ENCODE measurements at regions not wholly inside any gene's neighbourhood (a gene's known extent, or its start where the extent isn't known, plus 50 kb on each side); places are given as distances from the start of the nearest gene placed in this dataset.
A peak's percentile ranks its signal among the peaks of the same experiment; 100 is the strongest.

DNA sequence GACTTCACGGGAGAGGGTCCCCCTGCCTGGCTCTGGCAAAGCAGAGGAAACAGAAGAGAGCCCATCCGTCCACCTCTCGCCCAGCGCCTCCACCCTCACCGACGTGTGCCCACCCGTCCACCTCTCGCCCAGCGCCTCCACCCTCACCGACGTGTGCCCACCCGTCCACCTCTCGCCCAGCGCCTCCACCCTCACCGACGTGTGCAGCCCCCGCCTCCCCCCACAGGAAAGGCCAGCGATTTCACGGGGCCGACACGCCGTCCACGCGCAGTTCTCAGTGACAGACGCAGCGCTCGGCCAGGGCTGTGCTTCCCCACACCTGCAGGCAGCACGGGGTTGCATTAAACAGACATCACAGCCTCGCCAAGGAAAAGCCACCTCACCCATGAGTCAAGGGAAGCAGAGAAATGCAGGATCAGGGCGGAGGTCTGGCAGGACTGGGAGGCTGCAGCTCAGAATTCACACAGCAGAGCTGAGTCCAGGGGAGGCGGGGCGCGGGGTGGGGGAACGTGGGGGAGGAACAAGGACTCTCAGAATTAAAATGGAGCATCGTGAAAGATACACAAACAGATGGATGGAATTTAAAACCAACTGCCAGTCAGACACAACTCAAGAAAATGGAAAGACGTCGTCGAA is 377.7 kb downstream of the BRD1 start:
- no peak for DNase-seq

DNA sequence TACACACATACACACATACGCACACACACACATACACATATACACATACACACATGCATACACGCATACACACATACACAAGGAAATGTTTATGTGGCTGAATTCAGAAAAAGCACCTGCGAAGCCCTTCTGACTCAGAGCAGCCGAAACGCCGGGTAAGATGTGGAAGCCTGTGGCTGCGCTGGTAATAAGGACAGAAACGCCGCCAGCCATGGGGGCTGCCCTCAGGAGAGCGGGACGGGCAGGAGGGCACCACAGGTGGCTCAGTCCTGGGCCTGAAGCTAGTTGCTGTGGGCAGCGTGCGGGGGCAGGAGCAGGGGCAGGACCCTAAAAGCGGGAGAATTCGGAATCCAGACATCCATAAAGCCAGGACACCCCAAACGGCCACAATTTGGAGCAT is 378.3 kb downstream of the BRD1 start:
- no peak for DNase-seq

DNA sequence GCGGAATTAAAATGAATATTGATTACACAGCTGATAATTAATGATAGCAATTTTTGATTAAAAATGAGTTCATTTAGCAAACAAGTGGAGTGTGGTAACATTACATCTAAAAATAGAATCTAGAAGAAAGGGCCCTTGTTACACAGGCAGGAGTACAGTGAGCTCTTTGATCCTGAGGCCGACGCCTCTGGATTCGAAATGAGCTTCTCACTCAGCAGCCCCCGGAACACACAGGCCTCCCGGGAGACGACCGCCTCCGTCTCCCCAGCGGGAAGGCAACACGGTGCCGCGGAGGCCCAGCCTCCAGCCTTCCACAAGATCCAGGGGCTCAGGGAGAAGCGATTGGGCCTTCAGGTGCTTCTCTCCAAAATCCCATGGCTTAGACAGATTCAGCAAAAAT is 379.1 kb downstream of the BRD1 start:
- no peak for DNase-seq

- DNase-seq = no peak
Observed at GRCh38 chr22:49447837-49448236, 379.8 kb downstream of the BRD1 start.

- no peak for DNase-seq
Observed at GRCh38 chr22:49446759-49447710, 380.6 kb downstream of the BRD1 start.

DNA sequence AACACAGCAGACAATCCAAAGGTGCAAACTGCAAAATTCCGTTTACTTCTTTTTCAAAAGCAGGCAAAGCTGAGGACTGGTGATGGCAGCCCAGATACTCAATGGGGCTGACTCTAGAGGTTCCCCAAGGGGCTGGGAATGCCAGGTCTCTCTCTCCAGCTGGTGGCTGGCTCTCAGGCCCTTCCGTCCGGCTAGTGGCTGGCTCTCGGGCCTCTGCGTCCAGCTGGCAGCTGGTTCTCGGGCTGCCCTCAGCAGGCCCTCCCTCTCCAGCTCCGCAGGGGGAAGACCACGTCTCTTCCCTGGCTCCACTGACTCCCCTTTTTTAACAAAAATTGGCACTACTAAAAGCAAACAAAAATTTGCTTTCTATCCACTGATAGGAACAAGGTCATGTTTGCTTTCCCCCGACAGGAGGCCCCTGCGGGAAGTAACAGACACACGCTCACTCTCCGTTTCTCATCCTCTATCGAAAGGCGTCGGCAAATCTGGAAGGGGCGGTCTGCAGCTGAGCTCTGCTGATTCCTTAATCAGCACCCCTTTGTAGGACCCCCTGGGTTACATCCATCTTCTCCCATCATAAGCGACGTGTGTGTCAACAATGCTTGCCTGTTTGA is 381.4 kb downstream of the BRD1 start:
- DNase-seq = no peak

DNA sequence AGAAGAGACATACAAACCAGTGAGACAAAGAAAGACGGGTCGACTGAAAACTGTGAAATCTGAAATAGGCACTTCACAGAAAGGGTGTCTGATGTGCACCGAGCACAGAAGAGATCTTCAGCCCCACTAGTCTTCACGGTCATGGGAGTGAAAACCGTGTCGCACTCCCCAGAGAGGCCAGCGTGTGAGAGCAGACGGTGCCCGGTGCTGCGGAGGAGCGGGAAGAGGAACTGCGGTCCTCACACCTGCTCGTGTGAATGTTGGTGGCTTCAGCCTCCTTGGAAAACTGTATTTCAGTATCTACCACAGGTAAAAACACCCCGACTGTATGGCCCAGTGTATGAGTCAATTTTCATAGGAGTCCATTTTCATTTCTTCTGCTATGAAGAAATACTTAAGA is 382.9 kb downstream of the BRD1 start:
- DNase-seq = no peak

DNA sequence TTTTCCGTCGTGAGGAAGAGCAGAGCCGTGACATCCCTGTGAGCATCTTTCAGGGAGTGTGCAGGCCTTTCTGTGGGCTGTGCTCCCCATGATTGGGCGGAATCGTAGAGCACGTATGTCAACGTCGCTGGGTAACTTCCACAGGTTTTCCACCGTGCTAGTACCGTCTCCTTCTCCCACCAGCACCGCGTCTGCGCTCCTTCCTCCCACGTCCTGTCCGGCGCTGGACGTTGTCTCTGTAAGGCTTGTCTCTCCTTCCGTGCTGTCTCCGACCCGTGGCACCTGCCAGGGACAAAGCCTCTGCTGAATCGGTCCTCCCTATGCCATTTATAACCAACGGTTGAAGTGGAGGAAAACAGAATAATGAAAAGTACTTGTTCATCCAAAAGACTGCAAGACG is 386.7 kb downstream of the BRD1 start:
- no peak for DNase-seq

DNA sequence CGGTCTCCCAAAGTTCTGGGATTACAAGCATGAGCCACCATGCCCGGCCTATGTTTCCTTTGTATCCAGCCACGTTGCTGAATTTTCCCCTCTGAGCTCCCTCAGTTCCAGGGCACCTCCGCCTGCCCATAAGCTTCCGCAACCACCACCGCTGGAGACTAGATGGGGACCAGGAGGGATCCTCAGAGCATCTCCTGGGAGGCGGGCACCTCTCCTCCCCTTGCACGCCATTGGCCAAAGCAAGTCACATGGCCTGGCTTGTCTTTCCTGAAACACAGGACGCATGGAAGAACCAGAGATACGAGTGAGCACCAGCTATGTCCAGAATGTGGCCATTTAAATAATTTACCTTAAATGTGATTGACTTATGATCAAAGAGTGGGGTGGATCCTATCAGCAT is 388.3 kb downstream of the BRD1 start:
- DNase-seq = no peak

- DNase-seq = no peak
Observed at GRCh38 chr22:49437956-49438355, 389.7 kb downstream of the BRD1 start.

DNA sequence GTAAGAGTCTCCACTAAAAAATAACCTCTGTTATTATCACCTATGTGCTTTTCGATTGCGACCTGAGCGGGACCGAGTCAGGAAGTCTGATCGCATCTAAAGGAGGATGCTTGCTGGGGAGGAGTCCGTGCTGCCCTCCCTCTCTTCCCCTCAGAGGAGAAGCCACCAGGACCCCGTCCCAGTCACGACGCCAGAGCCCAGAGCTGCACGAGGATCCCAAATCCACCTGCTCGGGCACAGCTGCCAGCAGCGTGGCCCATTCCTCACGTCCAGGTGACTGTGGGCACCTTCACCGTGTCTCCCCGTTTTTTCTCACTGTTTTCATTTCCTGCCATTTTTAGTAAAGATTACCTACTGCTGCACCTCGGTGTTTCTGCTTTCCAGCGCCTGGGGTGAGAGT is 390.3 kb downstream of the BRD1 start:
- DNase-seq = no peak

DNA sequence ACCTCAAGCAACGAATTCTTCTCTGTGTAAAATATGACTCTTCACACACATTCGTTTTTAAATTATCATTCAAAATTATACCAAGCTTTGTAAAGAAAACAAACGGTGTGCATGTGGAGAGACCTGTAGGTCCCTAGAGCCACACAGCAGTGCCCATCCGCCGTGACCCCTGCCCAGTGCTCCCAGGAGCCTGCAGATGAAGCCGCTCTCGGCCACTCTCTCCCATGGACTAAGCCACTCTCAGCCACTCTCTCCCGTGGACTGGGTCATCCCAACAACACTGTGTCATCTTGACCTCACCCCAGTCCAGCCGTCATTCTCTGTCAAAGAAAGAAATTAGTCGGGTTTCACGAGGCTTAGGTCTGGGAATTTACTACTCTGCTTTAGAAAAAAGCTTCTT is 391.6 kb downstream of the BRD1 start:
- no peak for DNase-seq

DNA sequence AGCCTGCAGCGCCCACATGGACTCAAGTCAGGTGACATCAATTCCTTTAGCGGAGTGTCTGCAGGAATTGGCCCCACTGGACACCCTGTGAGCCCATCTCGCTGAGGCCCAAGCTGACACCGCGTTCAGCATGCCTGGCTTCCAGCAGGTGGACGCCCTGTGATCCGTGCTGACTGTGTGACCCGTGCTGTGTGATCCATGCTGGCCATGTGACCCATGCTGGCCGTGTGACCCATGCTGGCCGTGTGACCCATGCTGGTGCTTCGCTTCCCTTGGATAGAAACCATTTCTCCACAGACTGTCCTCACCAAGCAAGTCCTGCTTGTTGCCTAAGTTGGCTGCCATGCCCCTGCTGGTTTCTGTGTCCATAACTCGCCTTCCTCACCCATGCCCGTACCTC is 392.1 kb downstream of the BRD1 start:
- no peak for DNase-seq

DNA sequence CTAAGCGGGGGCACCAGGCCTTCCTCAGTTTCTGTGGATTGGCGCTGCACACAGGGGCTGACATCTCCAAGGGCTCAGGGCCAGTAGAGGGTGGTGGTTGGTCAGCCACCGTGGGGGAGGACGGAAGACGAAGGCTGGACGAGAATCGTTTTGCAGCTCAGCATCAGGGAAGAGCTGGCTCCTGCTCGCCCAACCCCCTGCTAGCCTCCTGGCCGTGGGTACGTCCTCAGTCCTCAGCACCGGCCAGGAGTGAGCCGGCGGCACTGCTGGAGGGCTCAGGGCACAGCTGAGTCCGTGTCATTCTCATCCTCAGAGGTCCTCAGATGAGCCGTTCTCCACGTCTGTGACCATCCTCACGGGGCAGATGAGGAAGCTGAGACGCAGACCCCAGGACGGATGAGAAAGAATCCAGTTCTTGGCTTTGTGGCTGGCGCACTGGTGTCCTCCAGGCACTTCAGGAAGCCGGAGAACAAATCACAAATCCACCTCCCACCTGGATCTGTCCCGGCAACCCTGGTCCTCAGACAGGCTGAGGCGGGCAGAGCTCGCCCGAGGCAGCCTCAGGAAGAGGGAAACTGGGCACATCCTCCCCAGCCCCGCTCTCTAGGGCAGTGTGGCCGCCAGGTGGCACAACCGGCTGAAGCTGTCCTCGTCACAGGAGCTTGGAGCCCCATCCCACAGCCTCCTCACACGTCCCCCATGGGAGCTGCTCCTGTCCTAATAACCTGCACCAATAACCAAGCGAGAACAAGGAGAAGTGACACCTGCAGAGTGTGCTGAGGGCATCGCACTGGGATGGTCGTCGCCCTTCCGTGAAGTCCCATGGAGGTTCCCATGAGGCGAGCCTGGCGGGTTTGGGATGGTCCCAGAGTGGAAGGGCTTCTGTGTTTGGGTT is 393.7 kb downstream of the BRD1 start:
- DNase-seq = peak in 1 of 2 experiments; percentile 1

GRCh38 chr22:49432897-49433443 is 394.7 kb downstream of the BRD1 start:
- DNase-seq = no peak

GRCh38 chr22:49432211-49432896 is 395.3 kb downstream of the BRD1 start:
- DNase-seq = no peak

DNA sequence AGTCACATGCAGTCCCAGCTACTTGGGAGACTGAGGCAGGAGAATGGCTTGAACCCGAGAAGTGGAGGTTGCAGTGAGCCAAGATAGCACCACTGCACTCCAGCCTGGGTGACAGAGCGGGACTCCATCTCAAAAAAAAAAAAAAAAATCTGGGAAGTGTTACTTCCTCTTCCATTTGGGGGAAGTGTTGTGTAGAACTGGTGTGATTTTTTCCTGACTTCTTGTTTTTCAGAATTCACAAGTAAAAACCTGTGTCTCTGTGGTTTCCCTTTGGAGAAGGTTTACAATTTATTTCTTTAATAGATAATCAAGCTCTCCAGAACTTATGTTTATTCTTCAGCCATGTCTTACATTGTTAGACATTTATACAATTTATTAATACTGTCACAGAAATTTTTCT is 396.1 kb downstream of the BRD1 start:
- no peak for DNase-seq

GRCh38 chr22:49429066-49429465 is 398.6 kb downstream of the BRD1 start:
- no peak for DNase-seq

GRCh38 chr22:49427941-49428340 is 399.7 kb downstream of the BRD1 start:
- DNase-seq = no peak

DNA sequence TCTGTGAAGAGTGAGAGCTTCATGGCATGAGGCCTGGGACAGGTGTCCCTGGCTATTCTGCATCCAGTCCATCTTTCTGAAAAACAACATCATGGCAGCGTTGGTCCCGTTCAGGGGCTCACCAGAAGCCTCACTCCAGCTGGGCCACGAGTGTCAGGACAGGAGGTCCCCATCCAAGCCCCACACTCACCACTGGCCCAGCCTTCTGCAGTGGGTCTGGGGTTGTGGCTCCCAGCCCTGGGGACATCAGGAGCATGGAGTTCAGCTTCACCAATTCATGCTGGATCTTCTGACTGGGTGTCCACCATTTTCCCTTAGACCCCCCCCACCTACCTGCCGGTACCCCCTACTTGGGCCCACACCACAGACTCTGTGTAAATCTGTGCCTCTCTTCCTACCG is 400.3 kb downstream of the BRD1 start:
- no peak for DNase-seq

DNA sequence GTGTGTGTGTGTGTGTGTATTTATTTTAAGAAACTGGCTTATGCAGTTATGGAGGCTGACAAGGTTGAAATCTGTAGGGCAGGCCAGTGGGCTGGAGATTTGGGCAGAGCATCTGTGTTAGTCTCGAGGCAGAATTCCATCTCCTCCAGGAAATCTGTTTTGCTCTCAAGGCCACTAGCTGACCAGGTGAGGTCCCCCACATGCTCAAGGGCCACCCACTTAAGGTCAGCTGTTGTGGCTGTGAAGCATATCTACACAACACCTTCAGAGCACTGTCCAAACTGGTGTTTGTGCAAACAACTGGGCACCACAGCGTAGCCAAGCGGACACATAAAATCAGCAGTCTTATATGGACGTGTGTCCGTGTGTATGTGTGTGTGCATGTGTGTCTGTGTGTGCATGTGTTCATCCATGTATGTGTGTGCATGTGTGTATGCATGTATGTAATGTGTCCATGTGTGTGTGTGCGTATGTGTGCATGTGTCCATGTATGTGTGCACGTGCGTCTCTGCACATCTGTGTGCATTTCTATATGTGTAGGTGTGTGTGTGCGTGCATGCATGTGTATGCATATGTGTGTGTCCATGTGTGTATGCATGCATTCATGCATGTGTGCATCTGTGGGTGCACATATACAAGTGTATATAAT is 400.9 kb downstream of the BRD1 start:
- no peak for DNase-seq
